ENCODE measurements at regions not wholly inside any gene's neighbourhood (a gene's known extent, or its start where the extent isn't known, plus 50 kb on each side); places are given as distances from the start of the nearest gene placed in this dataset.

DNA sequence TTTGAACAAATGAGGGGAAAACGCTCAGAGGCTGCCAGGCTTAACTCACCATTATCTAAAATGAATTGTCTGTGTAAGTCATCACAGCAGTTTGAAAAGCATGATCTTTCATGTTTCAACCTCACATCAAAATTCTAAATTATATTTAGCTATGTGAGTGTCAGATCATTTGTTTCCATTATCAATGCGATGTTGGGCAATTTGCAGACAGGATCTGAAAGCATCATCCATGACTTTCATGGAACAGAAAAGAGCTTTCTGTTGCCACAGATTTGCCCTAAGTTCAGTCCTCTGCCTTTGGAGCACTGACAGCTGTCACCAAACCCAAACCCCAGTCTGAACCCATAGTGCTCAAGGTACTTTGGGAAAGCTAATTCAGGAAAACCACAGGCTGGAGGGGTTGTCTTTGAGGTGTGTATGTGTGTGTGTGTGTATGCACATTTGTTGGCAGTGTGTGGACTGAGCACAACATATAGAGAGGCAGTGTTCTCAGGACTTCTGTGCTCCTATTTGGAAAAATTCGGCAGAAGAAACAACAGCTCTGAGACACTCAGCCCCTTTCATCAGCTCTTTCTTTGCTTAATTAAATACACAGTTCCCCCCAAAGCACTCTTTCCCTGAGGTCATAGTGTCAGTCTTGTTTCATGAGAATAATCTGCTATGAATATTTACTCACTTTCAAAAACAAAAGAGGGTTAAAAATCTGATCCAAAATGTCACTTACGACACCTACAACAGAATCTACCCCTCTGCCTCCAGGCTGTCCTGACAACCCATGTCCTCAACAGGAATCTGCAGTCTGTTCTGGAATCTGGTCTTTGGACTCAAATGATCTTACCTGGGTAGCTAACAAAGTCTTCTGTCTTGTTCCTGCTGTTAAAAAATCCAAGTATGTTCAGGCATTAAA lies 188.5 kb upstream of the KLF14 start:
- DNase-seq (ENCODE audit: low read depth), result no peak

DNA sequence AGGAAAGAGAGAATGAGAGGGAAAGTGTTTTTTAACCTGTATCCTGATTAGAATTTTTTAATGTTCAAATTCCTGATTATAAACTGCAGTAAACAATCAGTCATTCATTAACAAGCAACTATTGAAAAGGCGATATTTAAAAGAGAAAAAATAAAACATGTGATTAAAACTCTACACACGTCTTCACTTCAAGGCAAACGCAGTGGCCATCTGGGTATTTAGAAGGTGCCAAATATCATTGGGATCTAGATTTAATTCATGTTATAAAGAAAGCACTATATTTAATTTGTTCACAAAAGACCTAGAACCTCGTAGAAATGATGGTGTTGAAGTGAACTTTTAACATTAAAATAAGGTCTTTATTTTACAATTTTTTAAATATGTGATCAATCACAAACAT lies 189.4 kb upstream of the KLF14 start:
- H3K4me3 ChIP-seq (ENCODE audit: control insufficient read depth, low read depth, low read length), result no peak overlapping the region
- DNase-seq (ENCODE audit: low read depth), result no peak
- TF ChIP-seq, protein P1, sequence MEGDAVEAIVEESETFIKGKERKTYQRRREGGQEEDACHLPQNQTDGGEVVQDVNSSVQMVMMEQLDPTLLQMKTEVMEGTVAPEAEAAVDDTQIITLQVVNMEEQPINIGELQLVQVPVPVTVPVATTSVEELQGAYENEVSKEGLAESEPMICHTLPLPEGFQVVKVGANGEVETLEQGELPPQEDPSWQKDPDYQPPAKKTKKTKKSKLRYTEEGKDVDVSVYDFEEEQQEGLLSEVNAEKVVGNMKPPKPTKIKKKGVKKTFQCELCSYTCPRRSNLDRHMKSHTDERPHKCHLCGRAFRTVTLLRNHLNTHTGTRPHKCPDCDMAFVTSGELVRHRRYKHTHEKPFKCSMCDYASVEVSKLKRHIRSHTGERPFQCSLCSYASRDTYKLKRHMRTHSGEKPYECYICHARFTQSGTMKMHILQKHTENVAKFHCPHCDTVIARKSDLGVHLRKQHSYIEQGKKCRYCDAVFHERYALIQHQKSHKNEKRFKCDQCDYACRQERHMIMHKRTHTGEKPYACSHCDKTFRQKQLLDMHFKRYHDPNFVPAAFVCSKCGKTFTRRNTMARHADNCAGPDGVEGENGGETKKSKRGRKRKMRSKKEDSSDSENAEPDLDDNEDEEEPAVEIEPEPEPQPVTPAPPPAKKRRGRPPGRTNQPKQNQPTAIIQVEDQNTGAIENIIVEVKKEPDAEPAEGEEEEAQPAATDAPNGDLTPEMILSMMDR (conservative IDR thresholded peaks at IDR 0.05; ENCODE audit: control insufficient read depth, insufficient read depth, low read depth, low read length), result no peak

More for the DNA sequence above, 188.5 kb upstream of the KLF14 start:
- H3K4me3 ChIP-seq (ENCODE audit: control insufficient read depth, low read depth, low read length), result no peak overlapping the region
- TF ChIP-seq, protein P1 (conservative IDR thresholded peaks at IDR 0.05; ENCODE audit: control insufficient read depth, insufficient read depth, low read depth, low read length), result no peak

DNA sequence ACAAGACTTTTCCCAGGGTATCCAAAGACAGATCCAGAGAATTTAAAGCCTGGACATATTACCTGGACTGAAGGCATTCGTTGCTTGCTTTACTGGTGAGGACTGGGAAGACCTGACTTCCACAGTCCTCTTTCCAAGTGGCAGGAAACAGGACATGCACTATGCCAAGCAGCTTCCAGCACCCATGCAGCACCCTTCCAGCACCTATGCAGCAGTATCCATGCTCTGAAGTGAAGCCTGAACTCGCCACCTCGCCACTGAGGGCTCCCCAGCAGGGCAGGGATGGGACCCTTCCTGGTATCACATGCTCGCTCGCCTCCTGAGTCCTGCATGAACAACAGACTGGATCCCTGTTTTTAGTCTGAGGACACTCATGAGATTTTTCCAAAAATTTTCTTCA lies 189.9 kb upstream of the KLF14 start:
- TF ChIP-seq, protein P1 (conservative IDR thresholded peaks at IDR 0.05; ENCODE audit: control insufficient read depth, insufficient read depth, low read depth, low read length), result no peak
- DNase-seq (ENCODE audit: low read depth), result no peak
- H3K4me3 ChIP-seq (ENCODE audit: control insufficient read depth, low read depth, low read length), result no peak overlapping the region

DNA sequence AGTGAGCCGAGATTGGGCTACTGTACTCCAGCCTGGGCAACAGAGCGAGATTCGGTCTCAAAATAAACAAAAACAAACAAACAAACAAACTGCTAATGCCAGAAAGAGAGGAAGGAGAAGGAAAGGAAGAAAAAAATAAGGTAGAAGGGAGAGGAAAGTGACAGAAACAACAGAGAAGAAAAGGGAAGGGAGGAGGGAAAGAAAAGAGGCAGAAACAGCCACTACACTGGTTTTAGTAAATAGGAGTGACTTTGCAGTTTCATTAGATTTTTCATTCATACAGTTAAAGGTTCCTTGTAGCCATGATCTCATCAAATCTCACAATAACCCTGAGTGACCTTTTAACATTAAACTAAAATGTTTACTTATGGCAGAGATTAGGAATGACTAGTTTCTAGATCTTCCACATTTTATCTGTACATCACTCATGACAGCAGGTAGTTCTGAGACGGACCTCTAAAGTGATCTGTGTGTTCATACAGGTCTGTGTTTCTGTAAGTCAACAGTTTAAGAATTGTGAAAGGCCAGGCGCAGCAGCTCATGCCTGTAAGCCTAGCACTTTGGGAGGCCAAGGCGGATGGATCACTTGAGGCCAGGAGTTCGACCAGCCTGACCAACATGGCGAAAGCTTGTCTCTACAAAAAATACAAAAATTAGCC lies 191.3 kb upstream of the KLF14 start:
- DNase-seq (ENCODE audit: low read depth), result no peak
- no peak overlapping the region for H3K4me3 ChIP-seq (ENCODE audit: control insufficient read depth, low read depth, low read length)
- TF ChIP-seq, protein P1 (conservative IDR thresholded peaks at IDR 0.05; ENCODE audit: control insufficient read depth, insufficient read depth, low read depth, low read length), result no peak

DNA sequence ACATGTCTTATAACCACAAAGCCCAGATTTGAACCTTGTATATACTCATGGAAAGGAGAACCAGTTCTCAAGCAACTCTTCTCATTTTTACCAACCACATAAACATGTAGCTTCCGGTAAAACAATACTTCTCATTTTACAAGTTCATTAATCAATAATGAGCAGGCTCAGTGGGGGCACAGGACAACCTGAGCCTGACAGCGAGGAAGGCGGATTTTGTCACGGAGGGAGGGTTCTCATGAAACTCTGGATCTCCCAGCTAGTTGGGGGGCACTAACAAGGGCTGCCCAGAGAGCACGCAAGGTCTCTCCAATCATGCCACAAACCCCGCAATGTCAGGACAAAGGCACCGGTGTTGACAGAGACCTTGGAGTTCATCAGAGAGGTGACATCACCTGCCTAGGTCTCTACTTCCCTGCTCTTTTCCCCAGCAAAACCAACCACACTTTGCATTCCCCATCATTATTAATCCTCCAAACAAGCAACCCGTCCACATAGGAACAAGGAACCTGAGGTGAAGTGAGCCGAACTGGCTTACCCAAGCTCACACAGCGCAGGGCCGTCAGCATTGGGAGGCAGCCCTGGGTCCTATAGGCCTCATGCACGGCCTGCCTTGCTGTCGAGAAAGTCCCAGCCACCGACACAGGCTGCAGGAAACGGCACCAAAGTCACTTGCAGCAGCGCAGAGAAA lies 192.1 kb upstream of the KLF14 start:
- DNase-seq (ENCODE audit: low read depth), result no peak
- TF ChIP-seq, protein P1 (conservative IDR thresholded peaks at IDR 0.05; ENCODE audit: control insufficient read depth, insufficient read depth, low read depth, low read length), result no peak
- H3K4me3 ChIP-seq (ENCODE audit: control insufficient read depth, low read depth, low read length), result no peak overlapping the region

DNA sequence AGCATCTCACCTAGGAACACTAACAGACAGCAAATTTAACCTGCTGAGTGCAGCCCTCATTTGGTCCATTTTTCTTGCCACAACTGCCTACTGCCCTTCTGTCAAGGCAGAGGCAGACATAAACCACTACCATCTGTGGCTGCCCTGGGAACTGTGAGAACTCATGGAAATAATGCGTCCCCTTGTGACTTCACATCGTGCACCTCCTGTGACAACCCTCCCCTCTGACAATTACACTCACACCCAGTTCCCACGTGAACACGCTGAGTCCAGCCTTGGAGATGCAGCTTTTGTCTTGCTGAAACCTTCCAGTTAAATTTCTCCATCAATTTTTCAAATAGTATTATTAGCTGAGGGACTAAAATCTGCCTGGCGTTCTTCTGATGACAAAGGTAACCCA lies 193.1 kb upstream of the KLF14 start:
- no peak for DNase-seq (ENCODE audit: low read depth)
- no peak overlapping the region for H3K4me3 ChIP-seq (ENCODE audit: control insufficient read depth, low read depth, low read length)
- TF ChIP-seq, protein P1 (conservative IDR thresholded peaks at IDR 0.05; ENCODE audit: control insufficient read depth, insufficient read depth, low read depth, low read length), result no peak

Measured in fibroblast of mammary gland (primary cell).